Fibroblast of upper back skin (primary cell): ENCODE measurements at regions not wholly inside any gene's neighbourhood (a gene's known extent, or its start where the extent isn't known, plus 50 kb on each side); places are given as distances from the start of the nearest gene placed in this dataset.
"Not testable (repeated sequence)": the region's sequence is repeated elsewhere in the genome, so short reads cannot be mapped to it uniquely, and the experiment has no call there.

Experiments used
- DNase-seq: peaks from one replicate; pipeline ENCODE4 v3.0.0-alpha.2; 2013

DNA sequence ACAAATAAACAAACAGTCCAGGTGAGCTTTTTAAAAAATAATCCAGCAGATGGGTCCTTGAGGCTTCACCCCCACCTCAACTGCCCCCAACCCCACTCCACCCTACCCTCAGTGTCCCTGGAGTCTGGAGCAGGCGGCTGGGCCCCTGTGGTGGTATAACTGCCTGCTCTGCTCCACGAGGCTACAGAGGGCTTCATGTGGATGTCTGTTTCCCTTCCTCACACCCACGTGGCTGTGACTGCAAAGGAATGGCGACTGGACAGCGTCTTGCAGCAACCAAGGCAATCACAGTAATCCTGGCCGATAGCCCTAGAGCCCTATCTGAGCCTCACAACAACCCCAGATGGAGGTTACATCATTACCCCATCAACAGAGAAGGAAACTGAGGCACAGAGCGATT is 76.5 kb downstream of the SLC2A10 start:
- DNase-seq: no peak

GRCh38 chr20:46786566-46786965 is 77.1 kb downstream of the SLC2A10 start:
- no peak for DNase-seq

DNA sequence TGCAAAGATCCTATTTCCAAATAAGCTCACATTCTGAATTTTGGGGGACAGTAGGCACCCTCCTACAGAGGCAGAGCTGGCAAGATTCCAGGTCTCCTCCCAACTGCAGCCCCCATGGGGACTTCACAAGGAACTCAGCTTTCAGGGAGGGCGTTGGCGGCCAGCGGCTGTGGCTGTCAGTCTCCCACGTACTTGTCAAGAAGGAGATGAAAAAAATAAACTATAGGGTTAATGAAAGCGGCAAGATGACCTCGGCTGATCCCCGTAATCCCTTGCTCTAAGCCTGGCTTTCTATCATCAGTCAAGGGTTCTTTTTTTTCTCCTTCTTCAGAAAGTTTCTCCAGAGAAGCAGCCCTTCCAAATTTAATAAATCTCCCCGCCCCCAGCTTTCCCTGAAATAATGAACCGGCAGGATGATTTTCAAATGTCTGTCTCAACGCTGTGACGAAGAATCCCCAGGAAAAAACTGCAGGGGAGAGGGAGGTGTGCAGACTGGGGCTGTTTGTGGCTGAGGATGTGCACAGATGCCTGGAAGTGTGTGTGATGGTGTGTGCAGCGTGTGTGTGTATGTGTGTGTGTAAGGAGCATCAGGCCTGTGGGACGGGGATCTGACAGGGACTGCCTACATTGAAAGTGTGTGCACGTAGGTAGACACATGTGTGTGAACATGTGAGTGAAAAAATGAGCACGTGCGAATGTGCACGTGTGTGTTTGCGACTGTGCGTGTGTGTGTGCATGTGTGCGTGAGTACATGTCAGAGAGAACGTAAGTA is 78.7 kb downstream of the SLC2A10 start:
- no peak for DNase-seq

- DNase-seq: not testable (repeated sequence)
Measured at GRCh38 chr20:46788763-46789091, 79.3 kb downstream of the SLC2A10 start.

DNA sequence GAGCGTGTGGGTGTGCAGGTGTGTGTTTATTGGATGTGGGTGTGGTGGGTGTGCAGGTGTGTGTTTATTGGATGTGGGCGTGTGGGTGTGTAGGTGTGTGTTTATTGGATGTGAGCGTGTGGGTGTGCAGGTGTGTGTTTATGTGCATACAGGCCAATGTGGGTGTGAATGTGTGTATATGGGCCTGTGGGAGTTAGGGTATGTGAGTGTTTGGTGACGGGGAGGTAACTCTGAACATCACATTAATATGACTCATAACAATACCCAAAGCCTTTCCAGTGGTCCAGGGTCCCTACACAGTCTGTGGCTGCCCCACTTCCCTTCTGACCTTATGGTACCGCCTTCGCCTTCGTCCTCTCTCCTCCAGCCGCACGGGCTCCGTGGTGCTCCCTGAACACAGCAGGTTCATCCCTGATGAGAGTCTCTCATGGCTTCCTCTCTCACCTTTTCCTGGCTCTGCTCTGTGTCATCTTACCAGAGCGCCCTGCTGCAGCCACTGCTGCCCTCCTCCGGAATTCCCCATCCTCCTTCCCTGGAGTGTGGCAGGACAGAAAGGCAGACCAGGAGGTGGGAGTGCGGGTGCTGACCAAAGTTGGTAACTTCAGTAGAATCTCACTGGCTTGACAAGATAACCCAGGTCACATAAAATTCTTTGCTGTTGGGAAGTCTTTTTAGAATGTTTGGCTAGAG is 80.0 kb downstream of the SLC2A10 start:
- no peak for DNase-seq

DNA sequence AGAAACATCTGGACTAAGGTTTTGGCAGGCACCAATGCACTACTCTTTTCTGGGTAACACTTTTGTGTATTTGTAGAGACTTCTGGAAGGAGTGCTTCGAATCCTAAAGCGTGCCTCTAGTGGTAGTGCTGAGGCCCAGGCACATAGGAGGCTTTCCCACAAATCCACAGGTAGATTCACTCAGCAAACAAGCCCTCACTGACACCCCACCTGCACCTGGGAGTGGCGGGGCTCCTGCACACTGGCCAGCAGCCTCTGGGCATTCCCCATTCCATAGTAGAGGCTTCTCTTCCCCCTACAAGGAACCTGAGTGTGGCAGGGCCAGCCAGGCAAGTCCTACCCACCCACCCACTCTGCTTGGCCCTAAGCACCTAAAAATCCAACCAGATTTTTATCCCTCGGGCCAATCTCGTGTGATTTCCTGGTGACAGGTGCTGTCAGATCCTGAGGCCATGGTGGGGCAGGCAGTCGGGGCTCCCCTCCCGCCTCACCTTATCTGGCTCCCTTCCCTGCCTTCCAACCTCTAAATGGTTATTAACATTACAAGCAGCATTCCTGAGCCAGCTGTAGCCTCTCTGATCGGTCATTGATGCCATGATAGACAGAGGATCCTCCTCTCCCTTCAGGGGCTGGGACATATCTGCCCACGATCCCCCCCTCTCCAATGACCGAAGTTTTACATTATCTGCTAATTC is 82.4 kb downstream of the SLC2A10 start:
- DNase-seq: no peak

- no peak for DNase-seq
Measured at GRCh38 chr20:46797206-46797605, 87.8 kb downstream of the SLC2A10 start.

GRCh38 chr20:46798430-46798829 is 89.0 kb downstream of the SLC2A10 start:
- DNase-seq: no peak

DNA sequence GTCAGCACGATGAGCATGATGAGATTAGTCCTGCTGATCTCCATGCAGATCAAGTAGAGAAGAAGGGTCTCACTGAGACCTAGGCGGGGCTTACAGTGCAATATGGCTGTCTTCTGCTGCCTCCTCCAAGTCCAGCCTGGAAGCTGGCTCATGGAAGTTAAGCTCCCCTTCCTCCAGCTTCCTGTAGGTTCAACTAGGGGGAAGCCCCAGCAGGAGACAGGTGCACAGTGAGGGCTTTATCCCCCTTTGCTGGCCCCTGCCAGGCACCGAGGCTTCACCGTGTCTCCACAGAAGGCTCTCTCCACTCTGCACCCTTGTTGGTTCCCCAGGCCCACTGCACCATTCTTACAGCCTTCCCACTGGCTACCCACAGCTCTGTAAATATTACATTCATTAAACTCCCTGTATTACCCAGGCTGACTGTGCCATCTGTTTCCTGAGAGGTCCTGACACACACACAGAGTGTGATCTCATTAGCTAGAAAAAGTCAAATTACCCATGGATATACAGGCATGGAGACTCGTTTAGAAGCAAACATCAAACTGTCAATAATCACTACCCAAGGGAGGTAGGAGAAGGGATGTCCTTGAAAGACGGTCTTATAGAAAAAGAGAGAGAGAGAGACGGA is 90.4 kb downstream of the SLC2A10 start:
- DNase-seq: no peak

GRCh38 chr20:46800409-46800804 is 91.0 kb downstream of the SLC2A10 start:
- no peak for DNase-seq

DNA sequence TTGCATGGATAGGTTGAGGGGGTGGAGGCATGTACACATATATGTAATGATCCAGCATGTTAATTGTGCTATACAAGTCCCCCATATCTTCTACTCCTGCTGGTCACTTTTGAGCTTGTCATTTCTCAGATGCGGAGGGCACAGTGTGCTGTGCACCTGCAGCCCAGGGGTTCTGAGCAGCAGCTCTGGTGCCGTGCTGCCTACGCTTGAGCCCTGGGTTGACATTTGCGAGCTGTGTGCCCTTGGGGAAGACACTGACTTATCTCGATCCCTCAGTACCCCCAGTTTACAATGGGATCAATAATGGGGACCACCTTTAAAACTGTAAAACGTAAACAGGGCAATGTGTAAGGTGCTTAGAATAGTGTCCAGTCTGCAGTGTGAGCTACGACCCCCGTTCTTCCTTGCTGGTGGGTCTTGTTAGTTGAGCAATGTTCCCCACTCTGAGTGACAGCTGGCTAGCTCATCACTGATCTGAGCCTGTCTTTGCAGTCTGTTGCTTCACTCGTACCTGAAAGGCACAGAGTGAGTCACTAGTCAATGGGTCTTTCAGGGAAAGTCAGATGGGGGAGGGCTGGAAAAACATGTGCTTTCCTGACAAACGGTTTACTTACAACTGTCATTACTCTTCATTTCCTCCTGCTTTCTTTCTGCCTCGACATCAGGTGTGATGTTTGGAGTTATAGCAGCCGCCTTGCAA is 91.7 kb downstream of the SLC2A10 start:
- DNase-seq: no peak

- no peak for DNase-seq
Measured at GRCh38 chr20:46802722-46803121, 91.9 kb upstream of the EYA2 start.

DNA sequence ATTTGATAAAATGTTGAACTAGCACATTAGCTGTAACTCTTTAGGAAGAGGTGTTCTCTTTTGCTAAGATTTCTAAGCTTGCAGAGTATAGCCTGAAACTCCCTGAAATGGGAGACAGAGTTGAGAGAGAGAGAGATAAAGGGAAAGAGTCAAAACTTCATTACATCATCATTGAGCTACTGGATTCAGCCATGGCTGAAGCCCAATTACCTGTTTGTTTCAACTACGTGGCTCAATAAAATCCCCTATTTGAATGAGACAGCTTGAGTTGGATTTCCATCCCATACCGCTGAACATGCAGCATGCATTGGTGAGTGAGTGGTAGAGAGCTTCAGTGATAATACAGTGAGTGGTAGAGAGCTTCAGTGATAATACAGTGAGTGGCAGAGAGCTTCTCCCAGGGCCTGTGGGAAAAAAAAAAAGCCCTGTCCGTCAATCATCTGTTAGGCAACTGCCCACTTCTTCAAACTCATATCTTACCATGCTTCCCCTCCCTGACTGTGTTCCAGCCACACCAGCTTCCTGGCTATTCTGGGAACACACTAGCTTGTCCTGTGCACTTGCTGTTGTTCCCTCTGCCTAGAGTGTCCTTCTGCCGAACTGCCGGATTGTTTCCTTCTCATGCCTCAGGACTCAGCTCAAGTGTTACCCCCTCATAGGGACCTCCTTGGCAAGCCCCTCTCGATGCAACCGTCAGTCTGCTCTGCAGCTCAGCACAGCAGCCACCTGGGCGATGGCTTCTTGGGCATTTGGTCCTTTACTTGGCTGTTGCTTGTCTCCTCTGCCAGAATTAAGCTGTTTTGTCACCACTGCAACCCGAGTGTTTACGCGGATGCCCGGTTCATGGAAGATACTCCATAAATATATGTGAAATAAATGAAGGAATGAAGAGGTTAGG is 91.3 kb upstream of the EYA2 start:
- DNase-seq: no peak

GRCh38 chr20:46804126-46804525 is 90.5 kb upstream of the EYA2 start:
- no peak for DNase-seq

DNA sequence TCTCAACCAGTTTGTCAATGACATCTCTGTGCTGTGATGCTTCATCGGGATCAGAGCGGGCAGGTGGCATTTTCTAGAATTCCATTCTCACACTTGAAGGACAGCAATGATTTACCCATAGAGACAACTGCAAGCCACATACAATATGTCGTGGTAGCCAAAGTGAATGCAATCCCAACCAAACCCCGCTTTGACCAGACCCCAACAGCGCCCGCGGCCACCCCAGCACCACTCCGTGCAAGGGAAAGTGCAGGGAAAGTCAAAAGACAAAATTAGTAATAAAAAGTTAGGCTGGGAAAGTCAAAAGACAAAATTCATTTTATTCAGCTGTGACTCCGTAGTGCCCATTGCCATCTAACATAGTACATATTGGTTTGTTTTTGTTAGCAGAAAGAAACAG is 88.8 kb upstream of the EYA2 start:
- DNase-seq: no peak

- no peak for DNase-seq
Measured at GRCh38 chr20:46807998-46808397, 86.6 kb upstream of the EYA2 start.

DNA sequence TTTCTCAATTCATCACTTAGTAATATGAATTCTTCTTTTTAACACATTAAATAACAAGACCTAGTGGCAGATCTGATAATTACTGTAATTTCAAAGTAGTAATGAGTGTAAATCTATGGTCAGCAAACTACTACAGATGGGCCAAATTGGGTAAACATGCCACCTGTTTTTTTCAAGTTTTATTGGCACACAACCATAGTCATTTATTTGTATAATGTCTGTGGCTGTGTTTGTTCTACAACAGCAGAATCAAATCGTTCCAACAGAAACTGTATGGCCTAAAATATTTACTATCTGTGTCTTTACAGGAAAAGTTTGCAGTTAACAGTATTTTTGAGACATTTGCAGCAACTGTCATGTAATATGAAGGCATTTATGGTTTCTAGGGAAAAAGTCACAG is 86.1 kb upstream of the EYA2 start:
- DNase-seq: no peak

- no peak for DNase-seq
Measured at GRCh38 chr20:46809706-46810360, 84.8 kb upstream of the EYA2 start.

DNA sequence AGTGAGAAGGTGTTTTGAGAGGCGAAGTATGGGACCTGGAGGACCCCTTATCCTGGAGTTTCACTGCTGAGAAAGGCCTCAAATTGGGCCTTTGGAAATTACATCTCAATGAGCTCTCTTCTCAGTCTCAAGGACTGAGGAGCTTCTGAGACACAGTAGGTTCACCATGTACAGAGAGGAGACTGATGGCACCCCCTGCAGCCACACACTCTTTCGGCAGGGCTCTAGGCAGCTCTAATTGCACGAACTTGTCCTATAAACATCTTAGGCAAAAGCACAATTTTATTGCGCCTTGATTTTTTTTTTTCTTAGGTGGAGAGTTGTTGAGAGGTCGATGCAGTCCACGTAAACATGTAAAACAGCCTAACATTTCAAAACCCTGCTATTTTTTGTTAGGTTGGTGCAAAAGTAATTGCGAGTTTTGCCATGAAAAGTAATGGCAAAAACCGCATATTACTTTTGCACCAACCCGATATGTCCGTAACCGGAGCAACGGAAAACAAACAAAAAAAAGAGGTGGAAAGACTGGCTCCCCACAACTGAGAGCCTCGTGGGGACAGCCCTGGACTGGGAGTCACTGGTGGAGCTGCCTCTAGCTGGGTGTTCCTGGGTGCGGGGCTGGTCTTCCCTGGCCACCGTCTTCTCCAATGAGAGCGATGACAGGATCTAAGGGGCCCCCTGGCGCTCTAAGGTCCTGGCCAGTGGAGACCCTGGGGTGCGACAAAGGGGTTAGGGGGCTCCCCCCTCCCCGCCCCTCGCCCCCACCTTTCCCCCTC is 84.0 kb upstream of the EYA2 start:
- no peak for DNase-seq

- no peak for DNase-seq
Measured at GRCh38 chr20:46811224-46812084, 83.2 kb upstream of the EYA2 start.
